ENCODE measurements at regions not wholly inside any gene's neighbourhood (a gene's known extent, or its start where the extent isn't known, plus 50 kb on each side); places are given as distances from the start of the nearest gene placed in this dataset.

DNA sequence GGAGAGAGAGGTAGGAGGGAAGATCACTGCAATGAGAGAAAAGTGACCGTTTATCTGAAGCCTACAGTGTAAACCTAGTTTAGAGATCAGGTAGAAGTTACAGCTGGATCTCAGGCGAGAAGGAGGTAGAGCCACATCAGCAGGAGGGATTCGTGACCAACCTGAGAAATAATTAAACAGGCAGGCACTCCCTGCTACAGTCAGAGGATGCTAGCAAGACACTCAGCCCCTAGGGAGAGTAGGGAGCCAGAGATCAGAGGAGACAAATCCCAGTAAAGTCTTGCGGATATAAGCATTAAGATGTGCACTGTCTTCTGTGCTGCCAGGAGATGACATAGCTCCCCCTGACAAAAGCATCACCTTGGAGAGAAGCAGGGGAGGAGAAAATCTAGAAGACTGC lies 629.1 kb upstream of the SLC39A10 start:
- TF ChIP-seq CTCF (IDR thresholded peaks at IDR 0.05; ENCODE audit: extremely low read depth in 1 of 2, insufficient read depth in 1 of 2, low read depth in 1 of 2, low read length in 2 of 2) = no peak
- no peak for TF ChIP-seq JUN (IDR thresholded peaks at IDR 0.05; ENCODE audit: borderline replicate concordance, insufficient read depth, insufficient read length, low read depth)
- no peak for TF ChIP-seq POLR2AphosphoS5 (IDR thresholded peaks at IDR 0.05; ENCODE audit: insufficient read depth, low read depth, low read length)
- no peak for TF ChIP-seq POLR2A (IDR thresholded peaks at IDR 0.05; ENCODE audit: low read depth, low read length)
- TF ChIP-seq MAX (IDR thresholded peaks at IDR 0.05; ENCODE audit: insufficient read depth, insufficient read length) = no peak
- TF ChIP-seq EZH2 (IDR thresholded peaks at IDR 0.05; ENCODE audit: borderline replicate concordance, low read depth, low read length, severe bottlenecking) = no peak
- no peak for TF ChIP-seq GATA2 (IDR thresholded peaks at IDR 0.05; ENCODE audit: insufficient read depth, insufficient read length, low read depth, low read length)
- TF ChIP-seq MYC (IDR thresholded peaks at IDR 0.05; ENCODE audit: low read depth, low read length) = no peak

All from endothelial cell of umbilical vein (primary cell).